Liver (tissue), 8 donors: ENCODE measurements at regions not wholly inside any gene's neighbourhood (a gene's known extent, or its start where the extent isn't known, plus 50 kb on each side); places are given as distances from the start of the nearest gene placed in this dataset.

Source experiments
- DNase-seq: peaks from one replicate; pipeline ENCODE4 v3.0.0-alpha.2; 2017; ENCODE audit warnings: low spot score
- H3K27ac ChIP-seq, 2 donors: one replicate each; pipeline ENCODE4 v1.7.0; 2013; ENCODE audit warnings: inconsistent platforms in 2 of 2, low read length in 2 of 2, control low read depth in 1 of 2, low read depth in 1 of 2, mild to moderate bottlenecking in 1 of 2
- H3K27me3 ChIP-seq, 4 donors: one replicate each; pipeline versions ENCODE4 v1.6.1 to v1.7.0; 2013; ENCODE audit warnings: low read length in 3 of 4, inconsistent platforms in 1 of 4, mild to moderate bottlenecking in 1 of 4, moderate library complexity in 1 of 4; ENCODE audit not compliant: control insufficient read depth in 4 of 4, insufficient read depth in 4 of 4
- H3K36me3 ChIP-seq, 4 donors: one replicate each; pipeline versions ENCODE4 v1.6.1 to v1.7.0; 2013; ENCODE audit warnings: low read length in 3 of 4, mild to moderate bottlenecking in 3 of 4, low read depth in 1 of 4, moderate library complexity in 1 of 4; ENCODE audit not compliant: control insufficient read depth in 4 of 4, insufficient read depth in 3 of 4
- H3K4me1 ChIP-seq, 4 donors: one replicate each; pipeline versions ENCODE4 v1.6.1 to v1.7.0; 2013; ENCODE audit warnings: low read length in 3 of 4, mild to moderate bottlenecking in 3 of 4, moderate library complexity in 1 of 4; ENCODE audit not compliant: control insufficient read depth in 4 of 4, insufficient read depth in 4 of 4
- H3K4me3 ChIP-seq, 3 donors: one replicate each; pipeline versions ENCODE4 v1.6.1 to v1.7.0; 2013; ENCODE audit warnings: low read length in 3 of 3, control low read depth in 1 of 3, low read depth in 1 of 3, mild to moderate bottlenecking in 1 of 3
- H3K9ac ChIP-seq, 2 donors: one replicate each; pipeline ENCODE4 v1.7.0; 2013; ENCODE audit warnings: low read length in 2 of 2, mild to moderate bottlenecking in 2 of 2, moderate library complexity in 2 of 2, control low read depth in 1 of 2, low read depth in 1 of 2
- H3K9me3 ChIP-seq, 4 donors: one replicate each; pipeline versions ENCODE4 v1.6.1 to v1.7.0; 2013; ENCODE audit warnings: low read length in 3 of 4; ENCODE audit not compliant: control insufficient read depth in 4 of 4
- EGR1 ChIP-seq, 2 donors: IDR thresholded peaks; 2 replicates each; pipeline ENCODE4 v1.6.1; 2016 to 2018; ENCODE audit warnings: antibody characterized with exemption in 2 of 2, low read depth in 2 of 2
- FOXA1 ChIP-seq: IDR thresholded peaks from 2 replicates; pipeline ENCODE4 v1.6.1; 2016; ENCODE audit warnings: antibody characterized with exemption
- FOXA2 ChIP-seq: IDR thresholded peaks from 2 replicates; pipeline ENCODE4 v1.6.1; 2016; ENCODE audit warnings: antibody characterized with exemption
- GABPA ChIP-seq, 2 donors: IDR thresholded peaks in 1 of 2; conservative IDR thresholded peaks in 1 of 2; 2 replicates each; pipeline ENCODE4 v1.6.1; 2016; ENCODE audit warnings: antibody characterized with exemption in 2 of 2, mild to moderate bottlenecking in 1 of 2, moderate library complexity in 1 of 2
- HNF4A ChIP-seq, 2 donors: conservative IDR thresholded peaks; 2 replicates each; pipeline ENCODE4 v1.6.1; 2016; ENCODE audit warnings: antibody characterized with exemption in 2 of 2, mild to moderate bottlenecking in 2 of 2
- HNF4G ChIP-seq: IDR thresholded peaks from 2 replicates; pipeline ENCODE4 v1.6.1; 2016; ENCODE audit warnings: antibody characterized with exemption
- JUND ChIP-seq, 2 donors: IDR thresholded peaks; 2 replicates each; pipeline ENCODE4 v1.6.1; 2016; ENCODE audit warnings: antibody characterized with exemption in 2 of 2
- NR2F2 ChIP-seq: IDR thresholded peaks from 2 replicates; pipeline ENCODE4 v1.6.1; 2016; ENCODE audit warnings: antibody characterized with exemption
- RAD21 ChIP-seq, 2 donors: IDR thresholded peaks; 2 replicates each; pipeline ENCODE4 v1.6.1; 2016; ENCODE audit warnings: antibody characterized with exemption in 2 of 2, mild to moderate bottlenecking in 2 of 2
- RXRA ChIP-seq, 2 donors: IDR thresholded peaks; 2 replicates each; pipeline ENCODE4 v1.6.1; 2017 to 2018; ENCODE audit warnings: antibody characterized with exemption in 2 of 2, mild to moderate bottlenecking in 1 of 2
- SP1 ChIP-seq: IDR thresholded peaks from 2 replicates; pipeline ENCODE4 v1.6.1; 2018; ENCODE audit warnings: antibody characterized with exemption, mild to moderate bottlenecking
- TAF1 ChIP-seq: conservative IDR thresholded peaks from 2 replicates; pipeline ENCODE4 v1.6.1; 2016; ENCODE audit warnings: antibody characterized with exemption, mild to moderate bottlenecking
- YY1 ChIP-seq: IDR thresholded peaks from 2 replicates; pipeline ENCODE4 v1.6.1; 2016; ENCODE audit warnings: antibody characterized with exemption, mild to moderate bottlenecking
- WGBS: extraction: QIAGEN DNeasy Blood & Tissue Kit; methylation state at CpG from one replicate; pipeline ENCODE4 v1.1.7; 2013; 5-methylcytosine and 5-hydroxymethylcytosine counted together
- TF ChIP-seq, protein P1 (sequence below): IDR thresholded peaks from 2 replicates; pipeline ENCODE4 v1.6.1; 2016; ENCODE audit warnings: antibody characterized with exemption
- TF ChIP-seq, protein P2 (sequence below): IDR thresholded peaks from 2 replicates; pipeline ENCODE4 v1.6.1; 2016; ENCODE audit warnings: antibody characterized with exemption, mild to moderate bottlenecking
- TF ChIP-seq, protein P3 (sequence below): fragments of 150-350 bp; IDR thresholded peaks from 2 replicates; pipeline ENCODE4 v1.5.1; 2017; ENCODE audit warnings: improper control_type of control experiment, low read depth, low read length; ENCODE audit not compliant: missing input control
- TF ChIP-seq, protein P4 (sequence below): IDR thresholded peaks from 2 replicates; pipeline ENCODE4 v1.6.1; 2016; ENCODE audit warnings: antibody characterized with exemption
- TF ChIP-seq, protein P5 (sequence below): IDR thresholded peaks from 2 replicates; pipeline ENCODE4 v1.6.1; 2016; ENCODE audit warnings: antibody characterized with exemption
- donor health status: healthy.
- donor health status: healthy.
- donor health status: healthy.
- donor health status: healthy.
- donor health status: healthy.

DNA sequence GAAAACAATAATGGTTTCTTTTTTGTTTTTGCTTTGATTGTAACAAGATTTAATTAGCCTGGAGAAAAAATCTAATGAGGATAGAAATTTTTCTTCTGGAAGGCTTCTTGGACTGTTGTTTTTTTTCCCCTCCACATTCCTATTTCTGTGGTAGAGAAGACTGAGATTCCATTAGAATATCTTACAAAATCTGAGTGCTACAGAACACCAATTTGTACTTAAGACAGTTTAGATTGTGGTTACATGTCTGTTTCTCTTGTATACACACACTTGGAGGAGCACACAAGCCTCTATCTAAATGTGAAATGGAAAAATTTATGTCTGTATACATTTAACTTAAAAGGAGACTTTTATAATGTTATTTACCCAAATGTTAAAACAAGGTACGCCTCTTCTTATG, 176.9 kb upstream of the ARSJ start:
- Histone ChIP-seq H3K27ac (no peak overlapping the region), H3K9ac (no peak overlapping the region), H3K27me3 (no peaks in the 10 kb centered on the region), H3K4me3 (no peak overlapping the region), H3K4me1 (no peaks in the 10 kb centered on the region), H3K9me3 (no peaks in the 10 kb centered on the region), H3K36me3 (no peaks in the 10 kb centered on the region)
- 90% methylated on average over 1 of the region's 1 CpG for WGBS
- TF ChIP-seq HNF4A (conservative IDR thresholded peaks at IDR 0.05) (no peak), EGR1 (IDR thresholded peaks at IDR 0.05; ENCODE audit: low read depth in 2 of 2) (no peak), RAD21 (IDR thresholded peaks at IDR 0.05) (no peak), TAF1 (no peak), NR2F2 (no peak), YY1 (no peak), SP1 (no peak), RXRA (IDR thresholded peaks at IDR 0.05) (no peak)
- TF ChIP-seq, protein P1, sequence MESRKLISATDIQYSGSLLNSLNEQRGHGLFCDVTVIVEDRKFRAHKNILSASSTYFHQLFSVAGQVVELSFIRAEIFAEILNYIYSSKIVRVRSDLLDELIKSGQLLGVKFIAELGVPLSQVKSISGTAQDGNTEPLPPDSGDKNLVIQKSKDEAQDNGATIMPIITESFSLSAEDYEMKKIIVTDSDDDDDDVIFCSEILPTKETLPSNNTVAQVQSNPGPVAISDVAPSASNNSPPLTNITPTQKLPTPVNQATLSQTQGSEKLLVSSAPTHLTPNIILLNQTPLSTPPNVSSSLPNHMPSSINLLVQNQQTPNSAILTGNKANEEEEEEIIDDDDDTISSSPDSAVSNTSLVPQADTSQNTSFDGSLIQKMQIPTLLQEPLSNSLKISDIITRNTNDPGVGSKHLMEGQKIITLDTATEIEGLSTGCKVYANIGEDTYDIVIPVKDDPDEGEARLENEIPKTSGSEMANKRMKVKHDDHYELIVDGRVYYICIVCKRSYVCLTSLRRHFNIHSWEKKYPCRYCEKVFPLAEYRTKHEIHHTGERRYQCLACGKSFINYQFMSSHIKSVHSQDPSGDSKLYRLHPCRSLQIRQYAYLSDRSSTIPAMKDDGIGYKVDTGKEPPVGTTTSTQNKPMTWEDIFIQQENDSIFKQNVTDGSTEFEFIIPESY: no peak
- TF ChIP-seq, protein P2, sequence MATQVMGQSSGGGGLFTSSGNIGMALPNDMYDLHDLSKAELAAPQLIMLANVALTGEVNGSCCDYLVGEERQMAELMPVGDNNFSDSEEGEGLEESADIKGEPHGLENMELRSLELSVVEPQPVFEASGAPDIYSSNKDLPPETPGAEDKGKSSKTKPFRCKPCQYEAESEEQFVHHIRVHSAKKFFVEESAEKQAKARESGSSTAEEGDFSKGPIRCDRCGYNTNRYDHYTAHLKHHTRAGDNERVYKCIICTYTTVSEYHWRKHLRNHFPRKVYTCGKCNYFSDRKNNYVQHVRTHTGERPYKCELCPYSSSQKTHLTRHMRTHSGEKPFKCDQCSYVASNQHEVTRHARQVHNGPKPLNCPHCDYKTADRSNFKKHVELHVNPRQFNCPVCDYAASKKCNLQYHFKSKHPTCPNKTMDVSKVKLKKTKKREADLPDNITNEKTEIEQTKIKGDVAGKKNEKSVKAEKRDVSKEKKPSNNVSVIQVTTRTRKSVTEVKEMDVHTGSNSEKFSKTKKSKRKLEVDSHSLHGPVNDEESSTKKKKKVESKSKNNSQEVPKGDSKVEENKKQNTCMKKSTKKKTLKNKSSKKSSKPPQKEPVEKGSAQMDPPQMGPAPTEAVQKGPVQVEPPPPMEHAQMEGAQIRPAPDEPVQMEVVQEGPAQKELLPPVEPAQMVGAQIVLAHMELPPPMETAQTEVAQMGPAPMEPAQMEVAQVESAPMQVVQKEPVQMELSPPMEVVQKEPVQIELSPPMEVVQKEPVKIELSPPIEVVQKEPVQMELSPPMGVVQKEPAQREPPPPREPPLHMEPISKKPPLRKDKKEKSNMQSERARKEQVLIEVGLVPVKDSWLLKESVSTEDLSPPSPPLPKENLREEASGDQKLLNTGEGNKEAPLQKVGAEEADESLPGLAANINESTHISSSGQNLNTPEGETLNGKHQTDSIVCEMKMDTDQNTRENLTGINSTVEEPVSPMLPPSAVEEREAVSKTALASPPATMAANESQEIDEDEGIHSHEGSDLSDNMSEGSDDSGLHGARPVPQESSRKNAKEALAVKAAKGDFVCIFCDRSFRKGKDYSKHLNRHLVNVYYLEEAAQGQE: no peak
- no peak for DNase-seq

DNA sequence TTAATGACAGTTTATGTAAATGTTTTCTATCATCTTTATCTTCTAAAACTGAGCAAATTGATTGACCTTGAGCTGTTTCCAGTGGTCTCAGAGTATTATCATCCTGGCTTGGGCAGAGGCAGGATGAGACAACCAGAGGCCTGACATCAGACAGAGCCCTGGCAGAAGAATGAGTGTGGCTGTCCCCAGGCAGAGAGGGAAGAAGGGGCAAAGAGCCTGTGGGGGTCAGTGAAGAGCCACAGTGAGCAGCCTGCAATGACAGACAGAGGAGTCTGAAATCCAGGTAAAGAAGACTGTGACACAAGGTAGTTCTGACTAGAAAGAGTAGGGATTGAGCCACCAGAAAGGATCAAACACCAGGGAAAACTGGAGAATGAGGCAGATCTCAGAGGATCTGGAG, 182.4 kb upstream of the ARSJ start:
- no peaks in the 10 kb centered on the region for H3K27me3 ChIP-seq
- no peak overlapping the region for H3K9ac ChIP-seq
- H3K4me3 ChIP-seq: no peak overlapping the region
- H3K27ac ChIP-seq: no peak overlapping the region
- no peak for DNase-seq
- TF ChIP-seq, protein P2: no peak
- TF ChIP-seq HNF4G (no peak), EGR1 (IDR thresholded peaks at IDR 0.05; ENCODE audit: low read depth in 2 of 2) (no peak), HNF4A (conservative IDR thresholded peaks at IDR 0.05) (no peak), FOXA1 (no peak), GABPA (IDR thresholded peaks at IDR 0.05 in 1 of 2, conservative IDR thresholded peaks at IDR 0.05 in 1 of 2) (no peak), JUND (IDR thresholded peaks at IDR 0.05) (no peak), RAD21 (IDR thresholded peaks at IDR 0.05) (no peak), TAF1 (no peak), RXRA (IDR thresholded peaks at IDR 0.05) (no peak), NR2F2 (no peak), YY1 (no peak), FOXA2 (no peak), SP1 (no peak)
- TF ChIP-seq, protein P3, sequence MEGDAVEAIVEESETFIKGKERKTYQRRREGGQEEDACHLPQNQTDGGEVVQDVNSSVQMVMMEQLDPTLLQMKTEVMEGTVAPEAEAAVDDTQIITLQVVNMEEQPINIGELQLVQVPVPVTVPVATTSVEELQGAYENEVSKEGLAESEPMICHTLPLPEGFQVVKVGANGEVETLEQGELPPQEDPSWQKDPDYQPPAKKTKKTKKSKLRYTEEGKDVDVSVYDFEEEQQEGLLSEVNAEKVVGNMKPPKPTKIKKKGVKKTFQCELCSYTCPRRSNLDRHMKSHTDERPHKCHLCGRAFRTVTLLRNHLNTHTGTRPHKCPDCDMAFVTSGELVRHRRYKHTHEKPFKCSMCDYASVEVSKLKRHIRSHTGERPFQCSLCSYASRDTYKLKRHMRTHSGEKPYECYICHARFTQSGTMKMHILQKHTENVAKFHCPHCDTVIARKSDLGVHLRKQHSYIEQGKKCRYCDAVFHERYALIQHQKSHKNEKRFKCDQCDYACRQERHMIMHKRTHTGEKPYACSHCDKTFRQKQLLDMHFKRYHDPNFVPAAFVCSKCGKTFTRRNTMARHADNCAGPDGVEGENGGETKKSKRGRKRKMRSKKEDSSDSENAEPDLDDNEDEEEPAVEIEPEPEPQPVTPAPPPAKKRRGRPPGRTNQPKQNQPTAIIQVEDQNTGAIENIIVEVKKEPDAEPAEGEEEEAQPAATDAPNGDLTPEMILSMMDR: no peak
- TF ChIP-seq, protein P1: no peak
- TF ChIP-seq, protein P4, sequence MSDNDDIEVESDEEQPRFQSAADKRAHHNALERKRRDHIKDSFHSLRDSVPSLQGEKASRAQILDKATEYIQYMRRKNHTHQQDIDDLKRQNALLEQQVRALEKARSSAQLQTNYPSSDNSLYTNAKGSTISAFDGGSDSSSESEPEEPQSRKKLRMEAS: no peak
- TF ChIP-seq, protein P5, sequence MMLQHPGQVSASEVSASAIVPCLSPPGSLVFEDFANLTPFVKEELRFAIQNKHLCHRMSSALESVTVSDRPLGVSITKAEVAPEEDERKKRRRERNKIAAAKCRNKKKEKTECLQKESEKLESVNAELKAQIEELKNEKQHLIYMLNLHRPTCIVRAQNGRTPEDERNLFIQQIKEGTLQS: no peak
- no peaks in the 10 kb centered on the region for H3K9me3 ChIP-seq
- H3K4me1 ChIP-seq: no peaks in the 10 kb centered on the region
- no peaks in the 10 kb centered on the region for H3K36me3 ChIP-seq
